ENCODE measurements at regions not wholly inside any gene's neighbourhood (a gene's known extent, or its start where the extent isn't known, plus 50 kb on each side); places are given as distances from the start of the nearest gene placed in this dataset.

- 41 to 53% (median 46%) methylated on average over 13 of the region's 13 CpGs for WGBS, 5 donors
- Histone ChIP-seq H3K36me3 (no peaks in the 10 kb centered on the region), H3K4me3 (no peak overlapping the region), H3K27ac (no peak overlapping the region), H3K9me3 (peaks cover 0 to 22% (median 11%) of the 10 kb centered on the region in 8 donors), H3K4me1 (peaks cover 0 to 6% (median 0%) of the 10 kb centered on the region in 6 donors), H3K27me3 (replicated peaks in 1 of 7) (peaks cover 0 to 38% (median 0%) of the 10 kb centered on the region in 7 donors)
- intact Hi-C loops (cut with DNase I; ENCODE audit: low total_unique reads) = no loop called here
- no peak for DNase-seq
- TF ChIP-seq POLR2A (IDR thresholded peaks at IDR 0.05) (no peak), POLR2AphosphoS5 (IDR thresholded peaks at IDR 0.05) (peak in 1 of 3 donors; percentile 27)
These were observed 526.3 kb downstream of the MATN1 start for GRCh38 chr1:30196872-30197638.

DNA sequence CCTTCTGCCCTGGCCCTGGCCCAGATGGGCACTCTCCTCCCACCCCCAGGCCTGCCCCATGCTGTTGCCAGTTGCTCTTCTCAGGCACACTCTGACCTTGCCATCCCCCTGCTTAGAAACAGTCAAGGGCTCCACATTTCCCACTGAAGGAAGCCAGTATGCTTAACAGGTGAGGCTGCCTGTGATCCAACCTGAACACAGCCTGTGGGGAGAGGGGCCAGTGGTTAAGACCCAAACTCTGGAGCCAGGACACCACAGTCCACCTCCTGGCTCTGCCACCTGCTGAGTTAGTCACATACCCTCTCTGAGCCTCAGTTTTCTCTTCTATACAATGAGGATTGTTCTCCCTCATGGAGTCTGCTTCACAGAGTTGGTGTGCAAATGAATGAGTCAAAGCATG is 526.9 kb downstream of the MATN1 start:
- TF ChIP-seq POLR2AphosphoS5 (IDR thresholded peaks at IDR 0.05) = no peak
- TF ChIP-seq, protein P1, sequence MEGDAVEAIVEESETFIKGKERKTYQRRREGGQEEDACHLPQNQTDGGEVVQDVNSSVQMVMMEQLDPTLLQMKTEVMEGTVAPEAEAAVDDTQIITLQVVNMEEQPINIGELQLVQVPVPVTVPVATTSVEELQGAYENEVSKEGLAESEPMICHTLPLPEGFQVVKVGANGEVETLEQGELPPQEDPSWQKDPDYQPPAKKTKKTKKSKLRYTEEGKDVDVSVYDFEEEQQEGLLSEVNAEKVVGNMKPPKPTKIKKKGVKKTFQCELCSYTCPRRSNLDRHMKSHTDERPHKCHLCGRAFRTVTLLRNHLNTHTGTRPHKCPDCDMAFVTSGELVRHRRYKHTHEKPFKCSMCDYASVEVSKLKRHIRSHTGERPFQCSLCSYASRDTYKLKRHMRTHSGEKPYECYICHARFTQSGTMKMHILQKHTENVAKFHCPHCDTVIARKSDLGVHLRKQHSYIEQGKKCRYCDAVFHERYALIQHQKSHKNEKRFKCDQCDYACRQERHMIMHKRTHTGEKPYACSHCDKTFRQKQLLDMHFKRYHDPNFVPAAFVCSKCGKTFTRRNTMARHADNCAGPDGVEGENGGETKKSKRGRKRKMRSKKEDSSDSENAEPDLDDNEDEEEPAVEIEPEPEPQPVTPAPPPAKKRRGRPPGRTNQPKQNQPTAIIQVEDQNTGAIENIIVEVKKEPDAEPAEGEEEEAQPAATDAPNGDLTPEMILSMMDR (IDR thresholded peaks at IDR 0.05 in 8 of 11, conservative IDR thresholded peaks at IDR 0.05 in 3 of 11) = no peak
- TF ChIP-seq POLR2A (IDR thresholded peaks at IDR 0.05) = no peak
- peaks cover 0 to 38% (median 0%) of the 10 kb centered on the region in 7 donors for H3K27me3 ChIP-seq (replicated peaks in 1 of 7)
- DNase-seq = no peak
- no peak overlapping the region for H3K27ac ChIP-seq
- peaks cover 0 to 6% (median 0%) of the 10 kb centered on the region in 6 donors for H3K4me1 ChIP-seq
- no peaks in the 10 kb centered on the region for H3K36me3 ChIP-seq
- intact Hi-C loops (cut with DNase I; ENCODE audit: low total_unique reads) = no loop called here
- no peak overlapping the region for H3K4me3 ChIP-seq
- peaks cover 0 to 16% (median 10%) of the 10 kb centered on the region in 8 donors for H3K9me3 ChIP-seq

- TF ChIP-seq POLR2AphosphoS5 (IDR thresholded peaks at IDR 0.05) = no peak
- TF ChIP-seq, protein P1 (IDR thresholded peaks at IDR 0.05 in 8 of 11, conservative IDR thresholded peaks at IDR 0.05 in 3 of 11) = no peak
- no peak for TF ChIP-seq POLR2A (IDR thresholded peaks at IDR 0.05)
- H3K4me1 ChIP-seq = peaks cover 0 to 12% (median 0%) of the 10 kb centered on the region in 6 donors
- no peak overlapping the region for H3K27ac ChIP-seq
- peaks cover 0 to 7% (median 1%) of the 10 kb centered on the region in 8 donors for H3K9me3 ChIP-seq
- no peaks in the 10 kb centered on the region for H3K36me3 ChIP-seq
- no peak overlapping the region for H3K4me3 ChIP-seq
- WGBS, 5 donors = 81 to 90% (median 87%) methylated on average over 17 of the region's 17 CpGs
- no peak for DNase-seq
- intact Hi-C loops (cut with DNase I; ENCODE audit: low total_unique reads) = no loop called here
- H3K27me3 ChIP-seq (replicated peaks in 1 of 7) = peaks cover 0 to 38% (median 0%) of the 10 kb centered on the region in 7 donors
These were observed 527.8 kb downstream of the MATN1 start for GRCh38 chr1:30195424-30196134.

- H3K4me3 ChIP-seq = no peak overlapping the region
- 66 to 87% (median 78%) methylated on average over 8 of the region's 8 CpGs for WGBS, 5 donors
- H3K27me3 ChIP-seq (replicated peaks in 1 of 7) = peaks cover 0 to 35% (median 0%) of the 10 kb centered on the region in 7 donors
- peaks cover 0 to under 1% (median 0%) of the 10 kb centered on the region in 8 donors for H3K9me3 ChIP-seq
- H3K36me3 ChIP-seq = no peaks in the 10 kb centered on the region
- DNase-seq = no peak
- intact Hi-C loops (cut with DNase I; ENCODE audit: low total_unique reads) = no loop called here
- TF ChIP-seq POLR2AphosphoS5 (IDR thresholded peaks at IDR 0.05) (no peak), POLR2A (IDR thresholded peaks at IDR 0.05) (no peak)
- TF ChIP-seq, protein P1 (IDR thresholded peaks at IDR 0.05 in 8 of 11, conservative IDR thresholded peaks at IDR 0.05 in 3 of 11) = no peak
- no peak overlapping the region for H3K27ac ChIP-seq
- peaks cover 0 to 15% (median 0%) of the 10 kb centered on the region in 6 donors for H3K4me1 ChIP-seq
These were observed 528.5 kb downstream of the MATN1 start for GRCh38 chr1:30194741-30195423.

Measured in spleen (tissue), 11 donors.